HepG2 (cell line): ENCODE measurements at regions not wholly inside any gene's neighbourhood (a gene's known extent, or its start where the extent isn't known, plus 50 kb on each side); places are given as distances from the start of the nearest gene placed in this dataset.

Source experiments
- ATAC-seq: fragments of 200-7000 bp; cut with Tn5 transposase; 3 replicates; pipeline ENCODE4 v1.9.1; 2020; ENCODE audit warnings: mild to moderate bottlenecking, moderate library complexity
- BruUV-seq: library from RNA; stranded (reverse); fragments of 400-500 nt; replicated peaks from 2 replicates; lab custom pipeline; 2021; lab: Mats Ljungman, UMichigan
- CTCF ChIA-PET: fragments of 300-600 bp; formaldehyde crosslinking; extraction: SDS; loops from one replicate; lab custom pipeline; 2021; ENCODE audit warnings: low total read pairs, inconsistent platforms, low intra/inter-chr PET ratio; lab: Yijun Ruan, JAX
- POLR2A ChIA-PET: fragments of 350-600 bp; sonication (Branson Sonifier 250); formaldehyde crosslinking; loops from one replicate; lab custom pipeline; 2020; ENCODE audit warnings: antibody characterized with exemption, inconsistent platforms; lab: Yijun Ruan, JAX
- DNase-seq: peaks from one replicate; pipeline ENCODE4 v3.0.0-alpha.2; 2015; ENCODE audit warnings: low spot score
- FAIRE-seq: peaks from 3 replicates; lab custom pipeline; 2011; peaks lifted over from hg19 to GRCh38; lab: Jason Lieb, UNC
- H2AFZ ChIP-seq: one replicate; pipeline ENCODE4 v1.6.1; 2011; ENCODE audit warnings: low read length, inconsistent platforms
- H3K27ac ChIP-seq: fragments of 300-600 bp; 3 replicates; pipeline ENCODE4 v1.8.0; 2011; ENCODE audit warnings: mixed run types, mild to moderate bottlenecking, mixed read lengths, low read length, inconsistent platforms; ENCODE audit not compliant: insufficient read depth; ENCODE audit errors: extremely low read length
- H3K27me3 ChIP-seq, 2 experiments: fragments of 200-600 bp in 1 of 2; 2 replicates in 1 of 2; 3 replicates in 1 of 2; pipeline versions ENCODE4 v1.6.0 to v1.8.0; 2011; ENCODE audit warnings: low read length in 2 of 2, mild to moderate bottlenecking in 2 of 2, moderate library complexity in 2 of 2, inconsistent platforms in 1 of 2; ENCODE audit not compliant: insufficient read depth in 2 of 2, control insufficient read depth in 1 of 2
- H3K36me3 ChIP-seq, 2 experiments: fragments of 200-600 bp in 1 of 2; replicated peaks in 1 of 2; 2 replicates in 1 of 2; 3 replicates in 1 of 2; pipeline versions ENCODE4 v1.5.1 to v1.8.0; 2011; ENCODE audit warnings: low read length in 2 of 2, inconsistent platforms in 1 of 2; ENCODE audit not compliant: insufficient read depth in 2 of 2, control insufficient read depth in 1 of 2
- H3K4me1 ChIP-seq: 2 replicates; pipeline ENCODE4 v1.5.1; 2012; ENCODE audit warnings: low read length, inconsistent platforms; ENCODE audit not compliant: insufficient read depth
- H3K4me2 ChIP-seq: 2 replicates; pipeline ENCODE4 v1.6.0; 2011; ENCODE audit warnings: low read depth, low read length, inconsistent platforms
- H3K4me3 ChIP-seq, 3 experiments: fragments of 200-600 bp in 1 of 3; sonication (generic), shearing (Covaris generic) in 1 of 3; replicated peaks in 1 of 3; 2 replicates each; pipeline ENCODE4 v1.5.1; 2011 to 2016; ENCODE audit warnings: low read length in 3 of 3, inconsistent platforms in 2 of 3, low read depth in 2 of 3, mild to moderate bottlenecking in 2 of 3, control low read depth in 1 of 3, mixed read lengths in 1 of 3; ENCODE audit not compliant: insufficient read depth in 1 of 3
- H3K79me2 ChIP-seq: one replicate; pipeline ENCODE4 v1.6.1; 2011; ENCODE audit warnings: low read length, inconsistent platforms; ENCODE audit not compliant: insufficient read depth
- H3K9ac ChIP-seq: 2 replicates; pipeline ENCODE4 v1.6.0; 2011; ENCODE audit warnings: mild to moderate bottlenecking, low read depth, low read length, inconsistent platforms; ENCODE audit not compliant: insufficient read depth
- H3K9me3 ChIP-seq: 2 replicates; pipeline ENCODE4 v1.5.1; 2012; ENCODE audit warnings: mild to moderate bottlenecking, low read length
- H4K20me1 ChIP-seq: 2 replicates; pipeline ENCODE4 v1.6.0; 2011; ENCODE audit warnings: inconsistent platforms, mild to moderate bottlenecking, low read length, moderate library complexity; ENCODE audit not compliant: insufficient read depth
- ATF7-NPFF ChIP-seq: sonication (generic); formaldehyde crosslinking; IDR thresholded peaks from 2 replicates; pipeline ENCODE4 v1.8.1; 2023; ENCODE audit warnings: mild to moderate bottlenecking, low read depth, missing genetic modification reagents, moderate library complexity
- DNMT1 ChIP-seq: sonication (generic); formaldehyde crosslinking; IDR thresholded peaks from 2 replicates; pipeline ENCODE4 v1.5.1; 2020; ENCODE audit warnings: mild to moderate bottlenecking, missing genetic modification reagents
- EP300 ChIP-seq, 3 experiments: sonication (generic) in 1 of 3; formaldehyde crosslinking in 1 of 3; IDR thresholded peaks; 2 replicates each; pipeline versions ENCODE4 v1.5.1 to v1.6.1; 2011 to 2020; ENCODE audit warnings: low read depth in 2 of 3, low read length in 2 of 3, borderline replicate concordance in 1 of 3, improper control_type of control experiment in 1 of 3, mild to moderate bottlenecking in 1 of 3, missing genetic modification reagents in 1 of 3, moderate library complexity in 1 of 3
- ETV5 ChIP-seq: IDR thresholded peaks from 2 replicates; pipeline ENCODE4 v1.6.1; 2018; ENCODE audit warnings: missing biosample characterization, missing genetic modification reagents, inconsistent platforms, borderline replicate concordance
- FOXA3 ChIP-seq: IDR thresholded peaks from 2 replicates; pipeline ENCODE4 v1.6.1; 2016; ENCODE audit warnings: missing genetic modification reagents, missing compliant biosample characterization
- GRHL1 ChIP-seq: sonication (generic); formaldehyde crosslinking; conservative IDR thresholded peaks from 2 replicates; pipeline ENCODE4 v1.8.0; 2022; ENCODE audit warnings: missing genetic modification reagents
- HOXA5 ChIP-seq: sonication (generic); formaldehyde crosslinking; IDR thresholded peaks from 2 replicates; pipeline ENCODE4 v1.4.0; 2020; ENCODE audit warnings: missing genetic modification reagents
- MXI1 ChIP-seq: IDR thresholded peaks from 3 replicates; pipeline ENCODE4 v1.6.1; 2012; ENCODE audit warnings: low read depth, low read length, inconsistent platforms, borderline replicate concordance
- NR2F1 ChIP-seq, 2 experiments: fragments of 450-650 bp in 1 of 2; formaldehyde crosslinking in 1 of 2; IDR thresholded peaks; 2 replicates each; pipeline versions ENCODE4 v1.5.0 to v1.6.1; 2016 to 2020; ENCODE audit warnings: mild to moderate bottlenecking in 1 of 2, missing compliant biosample characterization in 1 of 2, missing genetic modification reagents in 1 of 2, moderate library complexity in 1 of 2
- RBM22 ChIP-seq: fragments of 200-400 bp; formaldehyde crosslinking; optimal IDR thresholded peaks from 2 replicates; pipeline ENCODE3; 2017; ENCODE audit warnings: mild to moderate bottlenecking, low read length, moderate library complexity
- TCF7 ChIP-seq: sonication (generic); IDR thresholded peaks from 2 replicates; pipeline ENCODE4 v1.6.1; 2016; ENCODE audit warnings: antibody characterized with exemption, low read depth
- TIGD3 ChIP-seq: sonication (generic); formaldehyde crosslinking; IDR thresholded peaks from 2 replicates; pipeline ENCODE4 v1.5.1; 2020; ENCODE audit warnings: mild to moderate bottlenecking, missing genetic modification reagents, borderline replicate concordance
- ZNF24 ChIP-seq: fragments of 450-650 bp; IDR thresholded peaks from 2 replicates; pipeline ENCODE4 v1.6.1; 2017; ENCODE audit warnings: antibody characterized with exemption, mild to moderate bottlenecking
- ZNF251 ChIP-seq: sonication (generic); formaldehyde crosslinking; IDR thresholded peaks from 2 replicates; pipeline ENCODE4 v1.9.0; 2021; ENCODE audit warnings: mild to moderate bottlenecking, missing genetic modification reagents
- ZNF263 ChIP-seq: sonication (generic); formaldehyde crosslinking; IDR thresholded peaks from 2 replicates; pipeline ENCODE4 v1.4.0; 2020; ENCODE audit warnings: missing genetic modification reagents
- ZNF414 ChIP-seq: sonication (generic); formaldehyde crosslinking; IDR thresholded peaks from 2 replicates; pipeline ENCODE4 v1.5.0; 2020; ENCODE audit warnings: missing genetic modification reagents
- WGBS: methylation state at CpG from one replicate; pipeline ENCODE4 v1.1.6; 2017; ENCODE audit warnings: low lambda C conversion rate; 5-methylcytosine and 5-hydroxymethylcytosine counted together
- in situ Hi-C: cut with HindIII; loops from 2 replicates; pipeline ENCODE4 v1.10.0; 2017; ENCODE audit warnings: low pct_unique_long_range_greater_than_20kb; ENCODE audit not compliant: extremely low pct_ligation_motif_present
- intact Hi-C: fragments of 100-400 bp; cut with micrococcal nuclease; formaldehyde crosslinking; loops from one replicate; pipeline ENCODE4 v1.10.0; 2022; ENCODE audit not compliant: unreplicated experiment

GRCh38 chr1:112770724-112771123, 55.6 kb upstream of the PPM1J start:
- no peak for FAIRE-seq
- no peak for ATAC-seq

More at GRCh38 chr1:112770724-112771123, 55.6 kb upstream of the PPM1J start:
- H3K9ac ChIP-seq: no peak overlapping the region
- DNase-seq: no peak
- ChIA-PET POLR2A (no interaction called here), CTCF (no interaction called here)
- no peaks in the 10 kb centered on the region for H4K20me1 ChIP-seq
- H3K36me3 ChIP-seq: no peaks in the 10 kb centered on the region
- no peaks in the 10 kb centered on the region for H3K4me1 ChIP-seq
- H3K79me2 ChIP-seq: no peaks in the 10 kb centered on the region
- peaks cover 0 to 12% of the 10 kb centered on the region in 2 experiments; a peak in 2 of 5 replicates for H3K27me3 ChIP-seq
- H3K4me3 ChIP-seq: no peak overlapping the region
- TF ChIP-seq ZNF24 (no peak), NR2F1 (CRISPR knock-in tag; IDR thresholded peaks at IDR 0.05) (no peak), TIGD3 (no peak), DNMT1 (CRISPR knock-in tag) (no peak), ETV5 (no peak), ZNF414 (no peak), ATF7-NPFF (CRISPR knock-in tag) (no peak), HOXA5 (CRISPR knock-in tag) (no peak), GRHL1 (CRISPR knock-in tag) (no peak), RBM22 (no peak), EP300 (IDR thresholded peaks at IDR 0.05; ENCODE audit: low read depth in 2 of 2, low read length in 2 of 2) (no peak), EP300 (CRISPR knock-in tag; IDR thresholded peaks at IDR 0.05; ENCODE audit: borderline replicate concordance) (no peak), ZNF251 (CRISPR knock-in tag) (no peak), ZNF263 (no peak), MXI1 (no peak), TCF7 (no peak), FOXA3 (no peak)
- H3K4me2 ChIP-seq: no peak overlapping the region
- in situ Hi-C loops (no loop called here), intact Hi-C loops (no loop called here)
- WGBS: 0% methylated on average over 2 of the region's 4 CpGs
- H2AFZ ChIP-seq: no peak overlapping the region
- no peak overlapping the region for H3K27ac ChIP-seq
- no peaks in the 10 kb centered on the region for H3K9me3 ChIP-seq
- BruUV-seq: no TSS peak
